ENCODE measurements at regions not wholly inside any gene's neighbourhood (a gene's known extent, or its start where the extent isn't known, plus 50 kb on each side); places are given as distances from the start of the nearest gene placed in this dataset.

GRCh38 chr5:3226196-3226920, 369.3 kb upstream of the IRX1 start (continued):
- no peak for TF ChIP-seq ZNF280B (CRISPR knock-in tag; IDR thresholded peaks at IDR 0.05)
- TF ChIP-seq KDM1A (IDR thresholded peaks at IDR 0.05): no peak
- no peak for TF ChIP-seq RBFOX2 (IDR thresholded peaks at IDR 0.05; ENCODE audit: low read depth, low read length)
- no peak for TF ChIP-seq ARHGAP35 (IDR thresholded peaks at IDR 0.05; ENCODE audit: partially characterized antibody)
- no peak for TF ChIP-seq THRAP3 (IDR thresholded peaks at IDR 0.05; ENCODE audit: borderline replicate concordance)
- no peak for TF ChIP-seq ZBTB33 (CRISPR knock-in tag; IDR thresholded peaks at IDR 0.05)
- TF ChIP-seq HDGF (IDR thresholded peaks at IDR 0.05): no peak
- no peak for TF ChIP-seq SREBF1 (IDR thresholded peaks at IDR 0.05; ENCODE audit: borderline replicate concordance, low read depth, low read length)
- no peak for TF ChIP-seq JUNB (CRISPR knock-in tag; conservative IDR thresholded peaks at IDR 0.05)
- TF ChIP-seq POLR3G (IDR thresholded peaks at IDR 0.05; ENCODE audit: extremely low read depth, insufficient read length, insufficient replicate concordance): no peak
